ENCODE measurements at regions not wholly inside any gene's neighbourhood (a gene's known extent, or its start where the extent isn't known, plus 50 kb on each side); places are given as distances from the start of the nearest gene placed in this dataset.
"Not testable (repeated sequence)": the region's sequence is repeated elsewhere in the genome, so short reads cannot be mapped to it uniquely, and the experiment has no call there.

DNA sequence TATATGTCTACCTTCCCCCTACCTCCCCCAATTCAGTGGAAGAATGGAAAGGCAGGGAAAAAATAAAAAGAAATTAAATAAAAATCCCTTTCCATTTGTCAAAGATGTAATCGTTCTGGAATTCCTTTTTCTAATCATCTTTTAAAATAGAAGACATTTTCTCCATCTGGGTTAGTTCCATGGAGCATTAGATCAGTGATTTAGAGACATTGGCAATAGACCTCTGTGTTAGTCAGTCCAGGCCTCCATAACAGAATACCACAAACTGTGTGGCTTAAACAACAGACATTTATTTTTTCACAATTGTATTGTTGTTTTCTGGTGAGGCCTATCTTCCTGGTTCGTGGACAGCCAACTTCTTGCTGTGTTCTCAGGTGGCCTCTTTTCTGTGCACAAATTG lies 516.6 kb upstream of the DAB2 start:
- TF ChIP-seq, protein P1, sequence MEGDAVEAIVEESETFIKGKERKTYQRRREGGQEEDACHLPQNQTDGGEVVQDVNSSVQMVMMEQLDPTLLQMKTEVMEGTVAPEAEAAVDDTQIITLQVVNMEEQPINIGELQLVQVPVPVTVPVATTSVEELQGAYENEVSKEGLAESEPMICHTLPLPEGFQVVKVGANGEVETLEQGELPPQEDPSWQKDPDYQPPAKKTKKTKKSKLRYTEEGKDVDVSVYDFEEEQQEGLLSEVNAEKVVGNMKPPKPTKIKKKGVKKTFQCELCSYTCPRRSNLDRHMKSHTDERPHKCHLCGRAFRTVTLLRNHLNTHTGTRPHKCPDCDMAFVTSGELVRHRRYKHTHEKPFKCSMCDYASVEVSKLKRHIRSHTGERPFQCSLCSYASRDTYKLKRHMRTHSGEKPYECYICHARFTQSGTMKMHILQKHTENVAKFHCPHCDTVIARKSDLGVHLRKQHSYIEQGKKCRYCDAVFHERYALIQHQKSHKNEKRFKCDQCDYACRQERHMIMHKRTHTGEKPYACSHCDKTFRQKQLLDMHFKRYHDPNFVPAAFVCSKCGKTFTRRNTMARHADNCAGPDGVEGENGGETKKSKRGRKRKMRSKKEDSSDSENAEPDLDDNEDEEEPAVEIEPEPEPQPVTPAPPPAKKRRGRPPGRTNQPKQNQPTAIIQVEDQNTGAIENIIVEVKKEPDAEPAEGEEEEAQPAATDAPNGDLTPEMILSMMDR (conservative IDR thresholded peaks at IDR 0.05; ENCODE audit: low read depth, low read length), result no peak
- no peak for DNase-seq (ENCODE audit: low read depth)
- no peak overlapping the region for H3K4me3 ChIP-seq (ENCODE audit: low read length)

DNA sequence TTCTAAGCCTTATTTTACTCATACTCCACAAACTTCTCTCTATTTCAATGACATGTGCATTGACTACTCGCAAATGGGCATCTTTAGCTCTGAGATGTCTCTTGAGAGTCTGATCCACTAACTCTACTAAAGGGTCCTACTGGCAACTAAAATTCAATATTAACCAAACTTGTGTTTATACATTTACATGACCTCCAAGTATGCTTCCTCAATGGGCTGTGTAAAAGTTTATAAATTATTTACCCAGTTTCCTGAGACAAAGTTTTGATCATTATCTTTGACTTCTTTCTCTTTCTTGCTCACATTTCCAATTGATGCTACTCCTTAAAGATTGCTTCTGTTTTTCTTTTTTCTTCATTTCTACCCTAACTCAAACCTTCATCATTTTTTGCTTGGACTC lies 510.1 kb upstream of the DAB2 start:
- no peak for DNase-seq (ENCODE audit: low read depth)
- TF ChIP-seq, protein P1 (conservative IDR thresholded peaks at IDR 0.05; ENCODE audit: low read depth, low read length), result no peak
- H3K4me3 ChIP-seq (ENCODE audit: low read length), result no peak overlapping the region

- no peak overlapping the region for H3K4me3 ChIP-seq (ENCODE audit: low read length)
- DNase-seq (ENCODE audit: low read depth), result no peak
- TF ChIP-seq, protein P1 (conservative IDR thresholded peaks at IDR 0.05; ENCODE audit: low read depth, low read length), result no peak
These were observed 508.3 kb upstream of the DAB2 start for GRCh38 chr5:39933061-39933460.

DNA sequence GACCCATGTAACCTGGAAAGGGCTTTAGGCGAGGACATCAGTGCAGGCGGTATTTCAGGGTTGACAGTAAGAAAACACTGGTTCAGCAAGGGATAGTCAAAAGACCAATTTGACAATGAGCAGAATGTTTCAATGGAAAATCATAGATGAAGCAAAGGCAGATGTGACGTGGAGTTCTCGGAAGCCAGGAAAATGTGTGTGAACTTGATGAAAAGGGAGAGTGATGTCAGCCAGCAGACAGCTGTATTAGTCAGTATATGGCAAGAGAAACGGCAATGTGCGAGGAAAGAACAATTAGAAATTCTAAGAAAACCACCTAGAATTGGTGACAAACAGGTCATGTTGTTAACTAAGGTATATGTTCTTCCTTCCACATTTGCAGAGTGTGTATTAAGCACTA lies 503.9 kb upstream of the DAB2 start:
- no peak for DNase-seq (ENCODE audit: low read depth)
- no peak overlapping the region for H3K4me3 ChIP-seq (ENCODE audit: low read length)
- TF ChIP-seq, protein P1 (conservative IDR thresholded peaks at IDR 0.05; ENCODE audit: low read depth, low read length), result no peak

GRCh38 chr5:39919876-39920275 lies 495.1 kb upstream of the DAB2 start:
- TF ChIP-seq, protein P1 (conservative IDR thresholded peaks at IDR 0.05; ENCODE audit: low read depth, low read length), result no peak
- H3K4me3 ChIP-seq (ENCODE audit: low read length), result no peak overlapping the region
- DNase-seq (ENCODE audit: low read depth), result no peak

GRCh38 chr5:39912906-39913305 lies 488.1 kb upstream of the DAB2 start:
- DNase-seq (ENCODE audit: low read depth), result no peak
- no peak overlapping the region for H3K4me3 ChIP-seq (ENCODE audit: low read length)
- TF ChIP-seq, protein P1 (conservative IDR thresholded peaks at IDR 0.05; ENCODE audit: low read depth, low read length), result no peak

DNA sequence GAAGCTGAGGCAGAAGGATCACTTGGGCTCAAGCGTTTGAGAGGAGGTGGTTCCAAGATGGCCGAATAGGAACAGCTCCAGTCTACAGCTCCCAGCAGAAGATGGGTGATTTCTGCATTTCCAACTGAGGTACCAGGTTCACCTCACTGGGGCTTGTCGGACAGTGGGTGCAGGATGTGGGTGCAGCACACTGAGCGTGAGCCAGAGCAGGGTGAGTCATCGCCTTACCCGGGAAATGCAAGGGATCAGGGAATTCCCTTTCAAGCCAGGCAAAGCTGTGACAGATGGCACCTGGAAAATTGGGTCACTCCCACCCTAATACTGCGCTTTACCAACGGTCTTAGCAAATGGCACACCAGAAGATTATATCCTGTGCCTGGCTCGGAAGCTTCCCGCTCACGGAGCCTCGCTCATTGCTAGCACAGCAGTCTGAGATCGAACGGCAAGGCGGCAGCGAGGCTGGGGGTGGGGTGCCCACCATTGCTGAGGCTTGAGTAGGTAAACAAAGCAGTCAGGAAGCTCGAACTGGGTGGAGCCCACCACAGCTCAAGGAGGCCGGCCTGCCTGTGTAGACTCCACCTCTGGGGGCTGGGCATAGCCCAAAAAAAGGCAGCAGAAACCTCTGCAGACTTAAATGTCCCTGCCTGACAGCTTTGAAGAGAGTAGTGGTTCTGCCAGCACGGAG lies 482.6 kb upstream of the DAB2 start:
- H3K4me3 ChIP-seq (ENCODE audit: low read length); DNase-seq (ENCODE audit: low read depth): not testable (repeated sequence)

Measured in retinal pigment epithelial cell (primary cell).